AG08395 (cell line): ENCODE measurements at regions not wholly inside any gene's neighbourhood (a gene's known extent, or its start where the extent isn't known, plus 50 kb on each side); places are given as distances from the start of the nearest gene placed in this dataset.
"Not testable (repeated sequence)": the region's sequence is repeated elsewhere in the genome, so short reads cannot be mapped to it uniquely, and the experiment has no call there.

Experiments used
- DNase-seq: peaks from one replicate; pipeline ENCODE4 v3.0.0; 2012; ENCODE audit warnings: mixed read lengths, low spot score

DNA sequence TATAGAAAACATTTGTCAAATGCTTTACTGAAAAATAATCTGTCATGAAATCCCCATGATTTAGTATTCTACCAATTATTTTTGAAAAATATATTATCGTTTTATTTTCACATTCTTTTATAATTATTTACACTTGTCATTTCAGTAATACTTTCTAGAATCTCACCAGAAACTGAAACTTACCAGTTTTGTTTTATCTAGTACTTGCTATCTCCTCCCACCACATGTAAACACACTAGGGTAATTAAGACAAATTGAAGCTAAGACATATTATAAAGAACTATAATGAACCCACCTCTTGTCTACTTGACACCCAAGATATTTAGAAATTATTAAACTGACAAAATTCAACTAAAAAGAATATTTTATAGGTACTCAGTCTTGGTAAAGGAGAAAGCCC is 51.5 kb upstream of the GRM3 start:
- no peak for DNase-seq

DNA sequence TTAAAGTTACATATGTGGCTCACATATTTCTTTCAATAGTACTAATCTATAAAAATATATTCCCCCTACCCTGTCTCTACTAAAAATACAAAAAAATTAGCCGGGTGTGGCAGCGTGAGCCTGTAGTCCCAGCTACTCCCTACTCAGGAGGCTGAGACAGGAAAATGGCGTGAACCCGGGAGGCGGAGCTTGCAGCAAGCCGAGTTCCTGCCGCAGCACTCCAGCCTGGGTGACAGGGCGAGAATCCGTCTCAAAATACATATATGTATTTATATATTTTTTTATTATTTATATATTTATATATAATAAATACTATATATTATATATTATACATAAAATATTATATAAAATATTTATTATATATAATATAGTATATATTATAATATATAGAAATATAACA is 69.7 kb upstream of the GRM3 start:
- DNase-seq: no peak

DNA sequence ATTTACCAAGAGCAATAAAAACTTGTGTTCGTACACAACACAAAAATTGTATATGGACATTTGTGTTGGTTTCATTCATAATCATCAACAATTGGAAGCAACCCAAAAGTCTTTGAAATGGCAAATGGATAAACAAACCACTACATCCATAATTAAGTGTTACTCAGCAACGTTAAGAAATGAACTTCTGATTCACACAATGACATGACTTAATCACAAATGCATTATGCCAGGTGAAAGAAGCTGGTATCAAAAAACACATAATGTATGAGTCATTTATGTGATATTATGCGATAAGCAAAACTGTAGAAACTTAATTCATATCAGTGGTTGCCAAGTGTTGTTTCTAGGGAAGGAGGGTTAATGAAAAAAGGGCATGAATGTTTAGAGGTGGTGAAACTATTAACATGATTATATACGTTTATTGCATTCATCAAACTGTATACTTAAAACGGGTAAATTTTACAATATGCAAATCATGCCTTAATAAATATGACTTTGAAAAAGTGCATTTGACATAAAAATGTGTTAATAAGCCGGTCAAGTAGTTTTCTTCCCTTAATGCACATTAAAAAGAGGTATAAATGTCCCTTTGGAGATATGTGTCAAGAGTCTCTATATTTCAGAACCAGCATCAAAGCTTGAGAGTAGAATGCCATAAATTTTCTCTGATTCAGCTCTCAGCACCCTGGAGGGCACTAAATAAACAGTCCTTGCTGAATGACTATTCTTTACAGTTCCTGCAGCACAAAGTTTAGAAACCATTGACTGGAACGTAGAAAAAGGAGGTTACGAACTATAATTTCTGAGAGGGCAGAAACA is 84.8 kb upstream of the GRM3 start:
- DNase-seq: no peak

DNA sequence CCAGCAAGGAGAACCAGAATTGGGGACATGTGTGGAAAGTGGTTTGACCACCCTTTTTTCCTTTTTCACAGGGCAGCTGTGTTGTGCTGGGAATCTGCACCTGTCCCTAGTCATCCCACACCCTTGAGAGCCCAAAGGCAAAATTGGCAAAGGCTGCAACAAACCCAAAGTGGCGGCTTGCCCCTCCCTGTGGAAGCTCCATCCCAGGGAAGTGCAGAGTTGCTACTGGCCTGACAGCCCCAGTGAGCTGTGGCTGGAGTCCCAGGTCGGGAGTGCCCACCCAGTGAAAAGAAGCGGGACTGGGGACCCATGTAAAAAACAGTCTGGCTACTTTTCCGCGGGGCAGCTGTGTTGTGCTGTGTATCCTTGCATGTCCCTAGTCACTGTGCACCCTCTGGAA is 109.1 kb upstream of the GRM3 start:
- no peak for DNase-seq

DNA sequence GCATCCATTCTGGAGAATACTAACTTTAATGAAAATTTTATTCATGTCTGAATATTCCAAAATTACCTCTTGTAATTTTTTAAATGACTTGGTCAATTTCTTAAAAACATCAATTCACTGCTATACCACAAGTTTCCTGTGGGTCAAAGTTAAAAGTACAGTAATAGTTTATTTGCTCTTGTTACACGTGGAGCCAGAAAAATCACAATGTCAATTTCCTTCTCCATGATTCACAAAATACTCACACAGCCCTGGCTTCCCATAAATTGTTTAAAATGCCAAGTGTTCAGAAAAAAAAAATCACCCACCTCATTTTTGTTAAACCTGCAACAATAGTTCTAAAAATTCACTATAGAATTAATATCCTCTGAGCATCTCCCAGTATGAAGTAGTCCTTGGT is 139.5 kb upstream of the GRM3 start:
- DNase-seq: no peak

DNA sequence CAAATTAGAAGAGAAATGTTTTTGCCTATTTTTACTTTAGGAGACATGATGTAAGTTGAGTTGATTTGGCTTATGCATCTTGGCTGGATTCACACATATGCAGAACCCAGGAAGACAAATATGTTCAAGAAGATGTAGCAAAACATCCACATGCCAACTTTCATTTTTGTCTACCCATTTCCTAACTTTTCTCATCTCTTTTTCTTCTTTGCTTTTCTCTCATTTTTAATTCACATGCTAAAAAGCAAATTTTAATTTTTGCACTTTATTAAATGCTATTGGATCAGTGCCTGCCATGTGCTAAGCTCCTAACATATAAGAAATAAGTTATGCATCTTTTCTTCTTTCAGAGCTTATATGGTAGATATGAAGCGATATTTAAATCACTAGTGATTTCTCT is 143.7 kb upstream of the GRM3 start:
- DNase-seq: no peak

DNA sequence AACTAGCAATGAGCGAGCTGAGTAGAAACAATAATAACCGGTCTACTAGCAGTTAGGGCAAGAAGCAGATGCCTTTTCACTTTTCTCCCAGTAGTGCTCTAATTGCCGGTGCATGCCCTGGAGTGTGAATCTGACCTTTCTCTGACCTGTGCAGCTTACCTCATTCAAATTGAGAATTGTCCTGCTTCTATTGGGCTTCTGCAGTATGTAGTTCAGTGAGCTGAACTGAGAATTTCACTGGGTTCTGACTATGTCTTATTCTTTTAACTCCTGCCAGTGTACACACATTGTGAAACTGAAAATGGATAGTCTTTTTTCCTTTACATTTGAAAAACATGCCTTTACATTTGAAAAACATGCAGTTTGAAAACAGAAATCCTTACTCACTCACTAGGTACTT is 157.9 kb upstream of the GRM3 start:
- DNase-seq: no peak

DNA sequence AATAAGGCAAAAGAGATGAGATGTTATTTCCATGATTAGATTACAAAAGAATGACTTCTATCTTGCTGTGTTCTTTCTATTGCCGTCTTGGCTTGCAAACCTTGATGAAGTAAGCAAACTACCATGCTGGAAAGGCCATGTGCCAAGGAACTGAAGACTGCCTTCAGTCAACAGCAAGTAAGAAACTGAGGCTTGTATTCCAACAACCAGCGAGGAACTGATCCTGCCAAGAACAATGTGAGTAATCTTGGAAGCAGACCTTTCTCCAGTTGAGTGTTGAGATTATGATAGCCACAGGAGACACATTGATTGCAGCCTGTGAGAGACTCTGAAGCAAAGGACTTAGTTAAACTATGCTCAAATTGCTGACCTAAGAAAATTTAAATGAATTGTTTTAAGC is 164.6 kb upstream of the GRM3 start:
- no peak for DNase-seq

DNA sequence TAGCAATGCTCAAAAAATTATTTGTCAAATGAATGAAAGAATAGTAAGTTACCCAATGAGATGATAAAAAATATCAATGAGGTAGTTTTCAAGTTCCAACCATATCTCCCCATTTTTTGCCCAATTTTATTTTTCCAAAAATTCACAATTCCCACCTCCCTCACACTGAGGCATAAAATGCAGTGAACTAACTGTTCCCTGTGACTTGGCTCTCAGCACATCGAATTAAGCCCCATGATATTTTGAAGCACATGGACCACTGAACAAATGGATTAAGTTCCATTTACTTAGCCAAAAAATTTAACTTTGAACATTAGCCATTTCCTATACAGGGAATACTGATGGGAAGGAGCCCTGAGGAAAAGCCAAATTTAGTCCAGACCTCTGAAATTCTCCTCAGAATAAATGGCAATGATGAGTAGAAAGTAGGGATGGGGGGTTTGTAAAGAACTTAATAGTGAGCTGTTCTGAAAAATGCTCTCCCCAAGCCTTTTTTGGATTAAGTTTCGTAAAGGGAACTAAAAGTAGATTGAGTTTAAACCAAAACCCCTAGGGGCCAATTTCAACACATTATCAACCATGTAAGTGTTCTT is 166.3 kb upstream of the GRM3 start:
- no peak for DNase-seq

DNA sequence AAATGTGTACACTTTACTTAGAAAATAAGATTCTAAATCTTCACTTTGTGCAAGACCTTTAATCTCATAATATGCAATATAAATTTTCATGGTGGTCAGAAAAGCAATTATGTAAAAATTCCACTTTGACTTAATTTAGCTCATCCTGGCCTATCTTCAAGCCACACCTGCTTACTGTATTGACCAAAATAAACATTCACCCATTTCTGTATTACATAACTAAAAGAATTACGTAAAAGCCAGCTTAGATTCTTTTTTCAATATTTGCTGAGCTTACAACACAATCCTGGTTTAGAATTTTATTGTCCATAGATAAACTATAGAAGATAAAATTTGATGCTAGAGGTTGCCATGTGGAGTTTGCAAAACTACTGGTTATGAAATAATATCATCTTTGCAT is 172.9 kb upstream of the GRM3 start:
- no peak for DNase-seq

DNA sequence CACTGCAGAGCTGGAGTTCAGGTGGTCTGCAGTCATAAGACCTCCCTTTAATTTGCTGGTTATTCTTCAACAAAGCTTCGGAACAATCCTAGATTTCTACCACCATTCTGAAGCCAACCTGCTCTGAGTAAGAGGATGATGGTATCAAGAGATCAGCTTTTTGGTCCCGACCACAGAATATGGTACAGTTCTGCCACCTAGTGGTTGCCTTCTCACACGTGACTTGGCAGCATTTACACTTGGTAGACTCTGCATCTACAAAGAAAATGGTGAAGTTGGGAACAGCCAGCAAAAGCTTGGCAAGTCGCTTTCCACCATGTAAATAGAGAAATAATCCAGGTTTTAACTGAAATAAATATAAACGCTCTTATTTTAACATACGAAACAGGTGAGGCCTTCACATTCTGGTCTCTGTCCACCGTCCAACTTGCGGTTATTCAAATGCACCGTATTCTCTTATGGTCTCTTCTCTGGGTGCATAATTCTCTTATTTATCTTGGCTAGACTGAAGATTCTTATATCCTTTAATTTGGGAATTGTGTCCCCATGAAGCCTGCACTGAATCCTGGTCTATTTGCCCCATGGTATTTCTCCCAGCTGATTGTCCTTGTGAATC is 173.9 kb upstream of the GRM3 start:
- DNase-seq: peak; percentile 41

DNA sequence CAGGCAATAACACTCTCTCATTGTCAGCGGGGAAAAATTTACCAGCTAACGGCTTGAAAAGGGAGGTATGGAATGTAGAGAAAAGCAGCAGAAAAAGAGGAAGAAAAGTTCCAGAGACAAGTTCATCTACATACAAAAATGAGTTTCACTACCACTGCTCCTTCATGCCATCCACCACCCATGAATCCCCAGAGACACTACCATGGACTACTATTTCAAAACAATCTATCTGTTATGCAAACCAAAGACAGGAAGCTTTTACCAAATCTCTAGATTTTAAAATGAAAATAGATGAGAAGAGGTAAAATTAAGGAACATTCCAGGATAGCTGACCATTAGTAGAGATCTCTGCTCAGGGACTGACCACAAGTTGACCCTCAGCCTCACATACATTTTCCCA is 189.0 kb upstream of the GRM3 start:
- no peak for DNase-seq

DNA sequence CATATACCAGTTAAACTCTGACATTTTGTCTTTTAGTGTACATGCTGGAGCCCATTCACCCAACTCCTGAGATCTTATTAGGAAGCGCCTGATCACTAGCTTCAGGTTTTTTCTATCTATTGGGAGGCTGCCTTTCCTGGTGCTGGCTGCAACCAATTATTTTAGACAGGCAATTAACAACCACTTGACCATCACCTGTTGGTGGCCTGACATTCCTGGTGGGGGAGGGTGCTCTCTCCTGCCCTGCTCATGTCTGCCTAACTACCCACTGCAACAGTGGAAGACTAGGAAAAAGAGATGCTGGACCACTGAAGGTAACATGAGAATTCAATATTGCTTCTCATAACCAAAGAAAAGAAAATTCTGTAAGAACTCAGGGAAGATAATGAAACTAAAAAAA is 190.3 kb upstream of the GRM3 start:
- DNase-seq: no peak

DNA sequence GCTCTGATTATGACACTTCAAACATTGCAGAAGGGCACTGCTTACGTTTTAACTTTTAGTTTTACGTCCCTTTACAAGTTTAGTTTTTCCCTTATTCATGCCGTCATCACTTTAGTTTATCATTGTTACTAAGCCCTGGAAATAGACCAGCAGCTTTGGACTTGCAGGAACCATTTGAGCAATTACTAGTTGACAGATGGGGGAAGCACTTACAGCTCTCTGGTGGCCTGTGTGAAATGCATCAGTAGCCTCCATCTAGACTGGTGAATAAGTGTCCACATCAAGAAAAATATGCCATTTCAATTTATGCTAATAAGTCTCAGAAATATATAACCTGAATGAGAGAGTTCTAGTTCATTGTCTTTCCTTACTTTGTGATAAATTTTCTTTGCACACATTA is 194.9 kb upstream of the GRM3 start:
- DNase-seq: no peak

DNA sequence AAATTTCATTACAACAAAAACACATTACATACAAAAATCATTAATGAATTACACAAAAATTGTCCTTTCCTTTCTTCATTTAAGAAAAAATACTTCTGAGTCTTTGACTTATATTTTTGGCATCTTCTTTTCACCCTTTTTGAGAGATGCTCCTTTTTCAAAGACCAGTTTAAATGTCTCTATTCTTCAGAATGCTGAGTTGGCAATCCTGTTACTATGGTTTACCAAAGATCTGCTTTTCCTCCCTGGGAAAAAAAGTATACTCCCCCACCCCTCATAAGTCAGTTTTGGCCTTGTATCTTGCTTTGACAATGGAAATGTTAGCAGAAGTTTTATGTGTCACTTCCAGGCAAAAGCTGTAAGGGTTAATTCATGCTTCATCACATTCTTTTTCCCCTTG is 198.4 kb upstream of the GRM3 start:
- DNase-seq: no peak

DNA sequence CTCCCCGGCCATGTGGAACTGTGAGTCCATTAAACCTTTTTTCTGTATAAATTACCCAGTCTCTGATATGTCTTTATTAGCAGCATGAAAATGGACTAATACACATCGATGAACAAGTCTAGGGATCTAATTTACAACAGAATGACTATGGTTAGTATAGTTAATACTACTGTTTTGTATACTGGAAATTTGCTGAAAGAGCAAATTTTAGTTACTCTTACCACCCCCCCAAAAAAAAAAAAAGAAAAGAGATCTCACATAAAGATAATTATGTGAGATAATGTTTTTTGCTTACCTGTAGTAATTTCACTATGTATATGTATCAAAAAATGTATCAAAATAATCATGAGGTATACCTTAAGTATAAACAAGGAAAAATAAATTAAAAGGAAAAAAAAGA is 199.5 kb upstream of the GRM3 start:
- DNase-seq: no peak

DNA sequence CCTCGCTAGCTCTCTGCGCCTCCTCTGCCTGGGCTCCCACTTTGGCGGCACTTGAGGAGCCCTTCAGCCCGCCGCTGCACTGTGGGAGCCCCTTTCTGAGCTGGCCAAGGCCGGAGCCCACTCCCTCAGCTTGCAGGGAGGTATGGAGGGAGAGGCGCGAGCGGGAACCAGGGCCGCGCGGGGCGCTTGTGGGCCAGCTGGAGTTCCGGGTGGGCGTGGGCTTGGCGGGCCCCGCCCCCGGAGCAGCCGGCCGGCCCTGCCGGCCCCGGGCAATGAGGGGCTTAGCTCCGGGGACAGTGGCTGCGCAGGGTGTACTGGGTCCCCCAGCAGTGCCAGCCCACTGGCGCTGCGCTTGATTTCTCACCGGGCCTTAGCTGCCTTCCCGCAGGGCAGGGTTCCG is 203.3 kb upstream of the GRM3 start:
- DNase-seq: not testable (repeated sequence)

DNA sequence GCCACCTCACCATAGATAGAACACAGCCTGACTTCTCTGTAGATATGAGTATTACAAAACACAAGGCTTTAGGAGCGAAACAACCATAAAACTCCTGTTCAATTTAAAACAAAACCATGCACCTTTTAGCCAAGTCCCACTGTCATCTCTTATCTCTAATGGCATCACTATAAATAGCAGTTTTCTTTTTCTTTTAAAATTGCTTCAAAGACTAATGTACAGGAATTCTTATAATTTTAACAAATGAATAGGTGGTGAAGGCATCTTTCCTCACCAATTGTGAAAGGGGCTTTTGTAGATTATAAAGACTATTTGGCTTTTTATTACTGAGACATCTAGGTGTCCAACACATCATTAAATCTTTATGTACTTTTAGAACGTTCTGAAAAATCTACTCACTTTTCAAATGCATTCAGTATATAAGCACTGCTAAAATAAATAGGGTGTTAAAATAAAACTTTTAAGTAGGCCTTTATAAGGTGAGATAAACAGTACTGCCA is 205.7 kb upstream of the GRM3 start:
- no peak for DNase-seq

DNA sequence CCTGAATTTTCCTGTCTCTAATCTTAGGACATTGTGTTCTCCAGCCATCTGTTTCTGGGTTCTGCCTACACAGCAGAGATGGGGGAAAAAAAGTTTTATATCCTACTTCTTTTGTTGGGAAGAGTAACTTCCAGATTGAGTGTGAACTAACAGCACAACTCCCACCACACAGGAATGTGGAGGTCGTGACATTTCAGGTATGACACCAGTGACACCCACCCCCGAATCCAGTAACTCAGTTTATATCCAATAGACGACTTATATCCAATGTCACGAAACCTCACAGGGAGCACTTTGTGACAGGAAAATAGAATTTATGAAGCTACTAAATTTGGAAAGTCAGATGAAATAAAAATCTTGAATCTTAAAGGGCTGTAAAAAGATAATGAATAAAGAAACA is 211.9 kb upstream of the GRM3 start:
- DNase-seq: no peak

DNA sequence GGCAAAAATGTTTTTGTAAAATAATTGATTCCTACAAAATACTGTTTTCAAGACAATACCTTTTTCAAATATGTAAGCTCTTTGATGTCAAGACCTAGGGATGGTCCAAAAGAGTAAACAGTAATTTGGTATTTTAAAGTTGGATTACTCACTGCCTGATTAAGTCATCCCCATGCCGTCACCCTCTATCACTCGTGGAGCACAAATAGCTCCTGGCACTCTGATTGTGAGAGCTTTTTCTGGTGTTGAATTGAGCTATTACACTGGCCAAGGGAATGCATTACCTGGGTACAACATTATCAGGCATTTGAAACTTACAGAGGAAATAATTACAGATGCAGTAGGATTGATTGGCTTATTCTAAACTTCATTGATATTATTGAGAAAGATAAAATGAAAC is 231.9 kb upstream of the GRM3 start:
- no peak for DNase-seq

DNA sequence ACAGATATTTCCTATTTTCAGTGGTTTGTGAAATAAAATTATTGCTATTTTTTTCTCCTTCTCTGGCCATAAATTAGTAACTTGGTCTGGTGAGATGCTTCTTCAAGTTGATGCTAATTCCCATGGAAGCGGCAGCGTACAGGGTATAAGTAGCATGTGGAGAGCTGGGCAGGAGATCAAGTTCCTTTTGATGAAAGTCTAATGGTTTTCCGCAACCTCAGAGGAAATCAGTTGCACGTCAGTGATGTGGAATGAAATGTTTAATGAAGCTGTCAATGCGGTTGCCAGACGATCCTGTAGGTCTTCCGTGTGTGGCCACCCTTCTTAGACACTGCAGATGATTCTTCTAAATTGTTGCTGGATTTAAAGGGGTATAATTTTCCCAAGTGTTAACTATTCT is 236.4 kb upstream of the GRM3 start:
- DNase-seq: no peak

DNA sequence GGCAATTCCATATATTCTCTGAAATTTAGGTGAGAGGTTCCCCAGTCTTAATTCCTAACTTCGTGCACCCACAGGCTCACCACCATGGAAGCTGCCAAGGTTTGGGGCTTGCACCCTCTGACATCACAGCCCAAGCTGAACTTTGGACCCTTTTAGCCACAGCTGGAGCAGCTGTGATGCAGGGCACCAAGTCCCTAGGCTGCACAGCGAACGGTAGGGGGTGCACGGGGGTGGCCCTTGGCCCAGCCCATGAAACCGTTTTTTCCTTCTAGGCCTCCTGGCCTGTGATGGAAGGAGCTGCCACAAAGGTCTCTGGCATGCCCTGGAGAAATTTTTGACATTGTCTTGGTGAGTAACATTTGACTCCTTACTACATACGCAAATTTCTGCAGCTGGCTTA is 251.9 kb upstream of the GRM3 start:
- no peak for DNase-seq

DNA sequence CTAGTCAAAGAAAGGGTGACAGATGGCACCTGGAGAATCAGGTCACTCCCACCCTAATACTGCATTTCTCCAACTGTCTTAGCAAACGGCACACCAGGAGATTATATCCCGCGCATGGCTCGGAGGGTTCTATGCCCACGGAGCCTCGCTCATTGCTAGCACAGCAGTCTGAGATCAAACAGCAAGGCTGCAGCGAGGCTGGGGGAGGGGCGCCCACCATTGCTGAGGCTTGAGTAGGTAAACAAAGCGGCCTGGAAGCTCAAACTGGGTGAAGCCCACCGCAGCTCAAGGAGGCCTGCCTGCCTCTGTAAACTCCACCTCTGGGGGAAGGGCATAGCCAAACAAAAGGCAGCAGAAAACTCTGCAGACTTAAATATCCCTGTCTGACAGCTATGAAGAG is 268.1 kb upstream of the GRM3 start:
- not testable (repeated sequence) for DNase-seq

DNA sequence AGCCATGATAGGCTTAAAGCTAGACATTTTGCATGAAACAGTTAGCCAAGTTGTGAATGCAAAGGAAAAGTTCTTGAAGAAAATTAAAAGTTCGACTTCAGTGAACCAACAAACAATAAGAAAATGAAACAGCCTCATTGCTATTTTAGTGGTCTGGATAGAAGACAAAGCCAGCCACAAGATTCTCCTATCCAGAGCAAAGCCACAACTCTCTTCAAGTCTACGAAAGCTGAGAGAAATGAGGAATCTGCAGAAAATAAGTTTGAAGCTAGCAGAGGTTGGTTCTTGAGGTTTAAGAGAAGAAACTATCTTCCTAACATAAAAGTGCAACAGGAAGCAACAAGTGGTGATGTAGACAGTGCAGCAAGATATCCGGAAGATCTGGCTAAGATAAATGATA is 271.4 kb upstream of the GRM3 start:
- DNase-seq: no peak
